CD14-positive monocyte (primary cell): ENCODE measurements at regions not wholly inside any gene's neighbourhood (a gene's known extent, or its start where the extent isn't known, plus 50 kb on each side); places are given as distances from the start of the nearest gene placed in this dataset.

ENCODE experiments used
- DNase-seq, 3 donors: peaks; one replicate each; pipeline ENCODE4 v3.0.0-alpha.2; 2011 to 2022
- H2AFZ ChIP-seq: 2 replicates; pipeline ENCODE4 v1.6.0; 2012; ENCODE audit warnings: mild to moderate bottlenecking, low read depth, low read length, inconsistent platforms; ENCODE audit not compliant: insufficient read depth, poor library complexity, severe bottlenecking
- H3K27ac ChIP-seq, 2 donors: 1 replicate in 1 of 2; 2 replicates in 1 of 2; pipeline ENCODE4 v1.5.1; 2012 to 2013; ENCODE audit warnings: low read length in 2 of 2, control low read depth in 1 of 2, inconsistent platforms in 1 of 2, low read depth in 1 of 2, mild to moderate bottlenecking in 1 of 2
- H3K27me3 ChIP-seq, 2 donors: one replicate each; pipeline versions ENCODE4 v1.6.0 to v1.6.1; 2011 to 2013; ENCODE audit warnings: low read length in 2 of 2; ENCODE audit not compliant: control insufficient read depth in 2 of 2, insufficient read depth in 2 of 2
- H3K36me3 ChIP-seq, 2 donors: replicated peaks in 1 of 2; 1 replicate in 1 of 2; 2 replicates in 1 of 2; pipeline versions ENCODE4 v1.5.1 to v1.6.1; 2012 to 2013; ENCODE audit warnings: low read length in 2 of 2, control low read depth in 1 of 2, inconsistent platforms in 1 of 2, mild to moderate bottlenecking in 1 of 2; ENCODE audit not compliant: insufficient read depth in 2 of 2, control insufficient read depth in 1 of 2
- H3K4me1 ChIP-seq, 2 donors: 1 replicate in 1 of 2; 2 replicates in 1 of 2; pipeline versions ENCODE4 v1.5.1 to v1.6.1; 2012 to 2013; ENCODE audit warnings: low read length in 2 of 2, control low read depth in 1 of 2, inconsistent platforms in 1 of 2, mild to moderate bottlenecking in 1 of 2, moderate library complexity in 1 of 2; ENCODE audit not compliant: insufficient read depth in 2 of 2, control insufficient read depth in 1 of 2
- H3K4me2 ChIP-seq: replicated peaks from 2 replicates; pipeline ENCODE3; 2012; ENCODE audit warnings: low read length, moderate library complexity, mild to moderate bottlenecking; ENCODE audit not compliant: poor library complexity, severe bottlenecking; ENCODE audit errors: extremely low read depth
- H3K4me3 ChIP-seq, 3 experiments: fragments of 200-600 bp in 1 of 3; sonication (generic) in 1 of 3; replicated peaks in 1 of 3; 1 replicate in 2 of 3; 2 replicates in 1 of 3; pipeline ENCODE4 v1.5.1; 2011 to 2013; ENCODE audit warnings: low read length in 3 of 3, mild to moderate bottlenecking in 3 of 3, control low read depth in 2 of 3, low read depth in 2 of 3, inconsistent platforms in 1 of 3, moderate library complexity in 1 of 3
- H3K79me2 ChIP-seq: 2 replicates; pipeline ENCODE4 v1.6.0; 2012; ENCODE audit warnings: mild to moderate bottlenecking, control low read depth, inconsistent platforms, low read length, moderate library complexity; ENCODE audit not compliant: insufficient read depth
- H3K9ac ChIP-seq: 2 replicates; pipeline ENCODE4 v1.6.0; 2017; ENCODE audit warnings: low read length, mild to moderate bottlenecking; ENCODE audit not compliant: insufficient read depth, poor library complexity, severe bottlenecking
- H3K9me3 ChIP-seq, 2 donors: replicated peaks in 1 of 2; 1 replicate in 1 of 2; 2 replicates in 1 of 2; pipeline versions ENCODE4 v1.5.1 to v1.6.1; 2012 to 2013; ENCODE audit warnings: low read length in 2 of 2, control low read depth in 1 of 2; ENCODE audit not compliant: control insufficient read depth in 1 of 2, insufficient read depth in 1 of 2
- H4K20me1 ChIP-seq: 2 replicates; pipeline ENCODE4 v1.6.0; 2012; ENCODE audit warnings: mild to moderate bottlenecking, low read length, control low read depth, moderate library complexity; ENCODE audit not compliant: insufficient read depth
- H3K27ac Mint-ChIP-seq, 7 donors: one replicate each; pipeline ENCODE4 v1.8.0; 2020; ENCODE audit warnings: mild to moderate bottlenecking in 7 of 7, mixed read lengths in 7 of 7, moderate library complexity in 6 of 7, inconsistent platforms in 2 of 7
- H3K27me3 Mint-ChIP-seq, 3 donors: one replicate each; pipeline ENCODE4 v1.8.0; 2021 to 2022; ENCODE audit warnings: low read depth in 3 of 3, mild to moderate bottlenecking in 3 of 3, mixed read lengths in 3 of 3, moderate library complexity in 3 of 3, inconsistent platforms in 1 of 3
- H3K36me3 Mint-ChIP-seq, 2 donors: one replicate each; pipeline ENCODE4 v1.8.0; 2020; ENCODE audit warnings: mixed read lengths in 2 of 2, inconsistent platforms in 1 of 2, mild to moderate bottlenecking in 1 of 2
- H3K4me1 Mint-ChIP-seq: one replicate; pipeline ENCODE4 v1.8.0; 2020; ENCODE audit warnings: mild to moderate bottlenecking, mixed read lengths
- H3K4me3 Mint-ChIP-seq, 2 donors: one replicate each; pipeline ENCODE4 v1.8.0; 2020; ENCODE audit warnings: mild to moderate bottlenecking in 2 of 2, mixed read lengths in 2 of 2, moderate library complexity in 1 of 2
- H3K9me3 Mint-ChIP-seq, 7 donors: one replicate each; pipeline ENCODE4 v1.8.0; 2020 to 2022; ENCODE audit warnings: mixed read lengths in 7 of 7, mild to moderate bottlenecking in 6 of 7, moderate library complexity in 6 of 7, inconsistent platforms in 2 of 7
- CTCF ChIP-seq: fragments of 200-600 bp; IDR thresholded peaks from one replicate; pipeline ENCODE4 v1.8.0; 2022; ENCODE audit warnings: antibody characterized with exemption, mild to moderate bottlenecking
- WGBS: methylation state at CpG from one replicate; pipeline ENCODE4 v1.1.5; 2013; ENCODE audit warnings: missing lambda C conversion rate; ENCODE audit not compliant: insufficient coverage; 5-methylcytosine and 5-hydroxymethylcytosine counted together
- intact Hi-C, 2 donors: fragments of 100-400 bp; cut with micrococcal nuclease; formaldehyde crosslinking; loops; one replicate each; pipeline versions ENCODE4 v1.15.0 to v1.15.1; 2023

GRCh38 chr10:23717913-23718312, 279.0 kb downstream of the OTUD1 start:
- WGBS, result no CpG with 5 or more reads among the region's 2 CpGs
- no peaks in the 10 kb centered on the region for H3K4me1 Mint-ChIP-seq

GRCh38 chr10:23718946-23719345, 280.1 kb downstream of the OTUD1 start:
- Histone ChIP-seq H3K9ac (no peak overlapping the region), H3K4me1 (no peaks in the 10 kb centered on the region), H3K27me3 (no peaks in the 10 kb centered on the region), H2AFZ (no peak overlapping the region), H3K4me3 (no peak overlapping the region), H3K4me2 (no peak overlapping the region), H3K36me3 (no peaks in the 10 kb centered on the region), H4K20me1 (no peaks in the 10 kb centered on the region), H3K79me2 (no peaks in the 10 kb centered on the region), H3K9me3 (no peaks in the 10 kb centered on the region), H3K27ac (no peak overlapping the region)
- H3K4me1 Mint-ChIP-seq, result no peaks in the 10 kb centered on the region
- no peak overlapping the region for H3K27ac Mint-ChIP-seq
- no peak for TF ChIP-seq CTCF
- no peak for DNase-seq
- no peaks in the 10 kb centered on the region for H3K36me3 Mint-ChIP-seq
- peaks cover 0 to 2% (median 1%) of the 10 kb centered on the region in 7 donors for H3K9me3 Mint-ChIP-seq
- WGBS, result 90% methylated on average over 2 of the region's 3 CpGs
- H3K4me3 Mint-ChIP-seq, result no peak overlapping the region
- intact Hi-C loops, result no loop called here
- H3K27me3 Mint-ChIP-seq, result peaks cover 0 to 2% (median 2%) of the 10 kb centered on the region in 3 donors

More at GRCh38 chr10:23717913-23718312, 279.0 kb downstream of the OTUD1 start:
- intact Hi-C loops, result no loop called here
- H3K4me1 ChIP-seq, result no peaks in the 10 kb centered on the region
- H3K36me3 Mint-ChIP-seq, result no peaks in the 10 kb centered on the region
- no peaks in the 10 kb centered on the region for H3K27me3 ChIP-seq
- no peak overlapping the region for H3K4me2 ChIP-seq
- H3K4me3 Mint-ChIP-seq, result no peak overlapping the region
- H3K36me3 ChIP-seq, result no peaks in the 10 kb centered on the region
- no peaks in the 10 kb centered on the region for H4K20me1 ChIP-seq
- no peak overlapping the region for H3K9ac ChIP-seq
- H3K27ac ChIP-seq, result no peak overlapping the region
- DNase-seq, result no peak
- H3K27me3 Mint-ChIP-seq, result peaks cover 0 to 2% (median 2%) of the 10 kb centered on the region in 3 donors
- H3K9me3 Mint-ChIP-seq, result peaks cover 0 to 2% (median 0%) of the 10 kb centered on the region in 7 donors
- no peaks in the 10 kb centered on the region for H3K9me3 ChIP-seq
- no peak overlapping the region for H3K27ac Mint-ChIP-seq
- TF ChIP-seq CTCF, result no peak
- no peak overlapping the region for H2AFZ ChIP-seq
- H3K4me3 ChIP-seq, result no peak overlapping the region
- H3K79me2 ChIP-seq, result no peaks in the 10 kb centered on the region
